DOHH2 (cell line): ENCODE measurements at regions not wholly inside any gene's neighbourhood (a gene's known extent, or its start where the extent isn't known, plus 50 kb on each side); places are given as distances from the start of the nearest gene placed in this dataset.

Experiments used
- EZH2phosphoT487 ChIP-seq: fragments of 200-600 bp; sonication (generic); IDR thresholded peaks from 2 replicates; pipeline ENCODE4 v1.6.1; 2017; ENCODE audit warnings: borderline replicate concordance, mild to moderate bottlenecking, antibody characterized with exemption, low read length, moderate library complexity, mixed read lengths
- TF ChIP-seq, protein P1 (sequence below): fragments of 200-600 bp; sonication (generic); IDR thresholded peaks from one replicate; pipeline ENCODE4 v1.5.1; 2014; ENCODE audit warnings: antibody characterized with exemption, mild to moderate bottlenecking, low read depth, low read length; ENCODE audit not compliant: poor library complexity, severe bottlenecking

DNA sequence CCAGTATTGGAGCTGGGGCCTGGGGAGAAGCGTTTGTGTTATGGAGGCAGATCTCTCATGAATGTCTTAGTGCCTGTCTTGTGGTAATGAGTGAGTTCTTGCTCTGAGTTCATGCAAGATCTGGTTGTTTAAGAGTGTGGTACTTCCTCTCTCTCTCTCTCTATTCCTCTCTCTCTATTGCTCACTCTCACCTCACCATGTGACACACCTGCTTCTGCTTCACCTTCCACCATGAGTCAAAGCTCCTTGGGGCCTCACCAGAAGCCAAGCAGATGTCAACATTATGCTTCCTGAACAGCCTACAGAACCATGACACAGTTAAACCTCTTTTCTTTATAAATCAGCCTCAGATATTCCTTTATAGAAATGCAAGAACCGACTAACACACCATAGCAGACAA lies 242.7 kb upstream of the ADRA1B start:
- TF ChIP-seq, protein P1, sequence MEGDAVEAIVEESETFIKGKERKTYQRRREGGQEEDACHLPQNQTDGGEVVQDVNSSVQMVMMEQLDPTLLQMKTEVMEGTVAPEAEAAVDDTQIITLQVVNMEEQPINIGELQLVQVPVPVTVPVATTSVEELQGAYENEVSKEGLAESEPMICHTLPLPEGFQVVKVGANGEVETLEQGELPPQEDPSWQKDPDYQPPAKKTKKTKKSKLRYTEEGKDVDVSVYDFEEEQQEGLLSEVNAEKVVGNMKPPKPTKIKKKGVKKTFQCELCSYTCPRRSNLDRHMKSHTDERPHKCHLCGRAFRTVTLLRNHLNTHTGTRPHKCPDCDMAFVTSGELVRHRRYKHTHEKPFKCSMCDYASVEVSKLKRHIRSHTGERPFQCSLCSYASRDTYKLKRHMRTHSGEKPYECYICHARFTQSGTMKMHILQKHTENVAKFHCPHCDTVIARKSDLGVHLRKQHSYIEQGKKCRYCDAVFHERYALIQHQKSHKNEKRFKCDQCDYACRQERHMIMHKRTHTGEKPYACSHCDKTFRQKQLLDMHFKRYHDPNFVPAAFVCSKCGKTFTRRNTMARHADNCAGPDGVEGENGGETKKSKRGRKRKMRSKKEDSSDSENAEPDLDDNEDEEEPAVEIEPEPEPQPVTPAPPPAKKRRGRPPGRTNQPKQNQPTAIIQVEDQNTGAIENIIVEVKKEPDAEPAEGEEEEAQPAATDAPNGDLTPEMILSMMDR: no peak
- TF ChIP-seq EZH2phosphoT487: no peak
